ENCODE measurements at regions not wholly inside any gene's neighbourhood (a gene's known extent, or its start where the extent isn't known, plus 50 kb on each side); places are given as distances from the start of the nearest gene placed in this dataset.

- TF ChIP-seq CTCF (IDR thresholded peaks at IDR 0.05; ENCODE audit: insufficient read depth, low read depth, low read length), result no peak
- TF ChIP-seq EZH2 (IDR thresholded peaks at IDR 0.05; ENCODE audit: insufficient read depth, low read length), result no peak
These were observed 247.9 kb upstream of the PCDH15 start for GRCh38 chr10:55048830-55049498.

All from astrocyte (in vitro differentiated cells and primary cell).